DMS 273 (cell line): ENCODE measurements at regions not wholly inside any gene's neighbourhood (a gene's known extent, or its start where the extent isn't known, plus 50 kb on each side); places are given as distances from the start of the nearest gene placed in this dataset.
A peak's percentile ranks its signal among the peaks of the same experiment; 100 is the strongest.

ENCODE experiments used
- DNase-seq: peaks from one replicate; lab custom pipeline; 2025; ENCODE audit not compliant: unreplicated experiment; lab: John Stamatoyannopoulos, UW

DNA sequence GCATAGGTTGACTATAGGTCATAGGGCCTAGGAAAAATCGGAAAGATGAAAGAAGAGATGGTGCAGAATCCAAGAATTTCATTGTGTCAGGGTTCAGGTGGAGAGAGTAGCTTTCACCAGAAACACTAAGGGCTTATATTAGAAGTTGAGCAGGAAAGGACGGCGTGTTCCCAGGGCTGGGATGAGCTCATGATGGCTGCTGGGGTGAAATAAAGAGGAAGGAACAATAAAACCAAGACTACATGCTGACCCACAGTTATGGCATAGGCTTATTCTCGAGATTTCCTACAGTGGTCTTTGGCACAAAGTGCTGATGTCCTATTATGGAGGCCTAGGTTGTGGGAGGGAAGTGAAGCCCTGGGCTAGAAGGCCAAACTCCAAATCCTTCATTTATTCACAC lies 195.8 kb downstream of the PTEN start:
- no peak for DNase-seq

DNA sequence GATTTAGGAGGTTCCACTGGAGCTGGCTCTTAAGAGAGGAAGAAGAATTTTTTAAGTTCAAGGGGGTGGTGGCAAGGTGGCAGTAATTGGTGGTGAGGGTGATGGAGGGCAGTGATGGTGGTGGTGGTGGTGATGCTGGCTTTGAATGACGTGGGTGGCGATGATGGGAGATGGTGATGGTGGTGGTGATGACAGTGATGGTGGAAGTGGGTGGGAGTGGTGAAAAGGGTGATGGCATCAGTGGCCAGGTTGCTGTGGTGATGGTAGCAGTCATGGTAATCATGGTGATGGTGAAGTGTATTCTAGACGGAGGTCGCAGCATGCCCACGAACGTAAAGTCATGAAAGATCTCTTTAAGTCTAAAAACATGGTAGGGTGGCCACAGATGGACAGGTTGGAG lies 197.3 kb downstream of the PTEN start:
- DNase-seq: no peak

GRCh38 chr10:88062385-88062784 lies 199.0 kb downstream of the PTEN start:
- no peak for DNase-seq

GRCh38 chr10:88062798-88063472 lies 199.5 kb downstream of the PTEN start:
- DNase-seq: no peak

DNA sequence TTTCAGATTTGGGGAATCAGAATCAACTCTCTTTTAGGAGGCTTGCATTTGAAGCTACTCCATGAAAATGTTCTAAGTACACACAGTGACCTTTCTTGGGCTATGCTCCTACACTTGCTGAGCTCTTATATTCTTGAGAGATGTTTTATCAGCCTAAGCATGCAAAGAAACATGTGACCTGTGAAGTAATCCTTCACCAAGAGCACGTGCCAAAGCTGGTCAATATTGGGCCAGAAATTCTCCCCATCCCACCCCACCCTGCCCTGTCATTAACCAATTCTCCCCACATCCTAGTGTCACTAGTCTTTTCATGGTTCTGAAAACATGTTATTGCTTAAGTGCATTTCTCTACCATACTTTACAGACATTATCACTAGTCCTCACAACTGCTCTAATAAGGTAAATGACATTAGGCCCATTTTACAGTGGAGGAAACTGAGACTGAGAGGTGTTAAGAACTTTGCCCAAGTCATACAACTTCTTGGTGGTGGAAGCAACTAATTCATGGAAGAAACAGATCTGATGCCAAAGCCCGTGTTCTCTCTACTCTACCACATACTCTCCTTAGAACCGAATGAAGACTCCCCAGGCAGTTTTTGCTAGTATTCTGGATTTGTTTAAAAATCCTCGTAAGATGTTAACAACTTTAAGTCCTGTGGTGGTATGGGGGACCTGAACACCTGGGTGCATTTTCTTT lies 200.6 kb downstream of the PTEN start:
- DNase-seq: no peak

DNA sequence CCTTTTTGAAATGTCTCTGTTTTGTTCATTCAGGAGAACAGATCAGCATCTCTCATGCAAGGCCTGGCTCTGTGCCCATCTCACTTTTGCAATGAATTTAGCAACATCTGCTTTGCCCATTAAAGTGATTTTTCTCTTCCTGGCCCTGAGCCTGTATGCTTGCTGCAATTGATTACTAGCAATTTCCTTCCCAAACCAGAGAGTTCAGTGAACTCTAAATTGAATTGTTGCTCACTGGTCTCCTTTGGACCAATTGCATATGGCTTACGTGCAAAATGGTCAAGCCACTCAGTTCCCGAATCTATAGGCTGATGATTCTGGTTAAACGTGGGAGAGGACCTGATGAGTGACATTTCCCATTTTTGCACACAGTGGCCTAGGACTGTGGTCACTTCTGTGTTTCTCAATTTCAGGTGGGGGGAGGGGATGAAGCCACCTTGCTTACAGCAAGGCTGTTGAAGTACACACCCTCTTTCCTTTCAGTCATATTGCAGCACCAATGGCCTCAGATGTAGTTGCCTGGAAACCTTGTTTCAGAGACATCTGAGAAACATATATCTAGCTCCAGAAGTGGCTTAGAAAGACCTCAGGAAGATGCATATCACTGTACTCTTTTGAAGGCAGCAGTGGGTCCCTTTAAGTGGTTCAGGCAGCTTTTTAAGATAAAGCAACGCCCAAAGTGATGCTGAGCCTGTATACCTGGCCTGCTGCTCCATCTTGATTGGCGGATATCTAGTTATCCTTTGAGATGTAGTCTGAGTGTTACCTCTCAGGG lies 201.4 kb downstream of the PTEN start:
- peak; percentile 37 for DNase-seq

DNA sequence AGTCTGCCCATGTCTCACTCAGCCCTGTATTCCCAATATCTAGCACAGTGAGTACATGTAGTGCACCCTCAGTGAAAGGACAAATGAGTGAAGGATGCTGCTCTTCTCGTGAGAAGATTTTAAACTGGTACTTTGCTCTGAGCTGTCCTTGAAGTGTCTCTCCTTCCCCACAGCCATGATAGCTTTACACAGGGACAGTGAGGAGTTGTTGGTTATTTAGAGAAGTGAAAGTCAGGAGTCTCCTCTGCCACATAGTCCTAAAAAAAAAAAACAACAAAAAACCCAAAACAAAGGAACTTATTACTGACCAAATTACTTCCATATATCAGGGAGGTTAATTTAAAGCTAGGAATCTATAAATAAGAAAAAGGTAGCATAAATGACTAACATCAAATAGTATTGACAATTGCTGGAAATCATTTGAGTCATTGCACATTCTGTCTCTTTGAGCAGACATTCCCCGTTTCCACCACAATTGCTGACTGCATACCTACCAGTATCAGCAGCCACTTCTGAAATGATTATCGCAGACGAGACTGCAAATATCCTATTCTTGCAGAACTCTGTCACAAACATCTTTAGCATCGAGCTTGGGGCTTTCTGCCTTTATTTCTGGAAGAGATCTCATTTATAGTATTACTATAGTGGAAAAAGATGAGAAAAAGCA lies 202.1 kb downstream of the PTEN start:
- DNase-seq: no peak

DNA sequence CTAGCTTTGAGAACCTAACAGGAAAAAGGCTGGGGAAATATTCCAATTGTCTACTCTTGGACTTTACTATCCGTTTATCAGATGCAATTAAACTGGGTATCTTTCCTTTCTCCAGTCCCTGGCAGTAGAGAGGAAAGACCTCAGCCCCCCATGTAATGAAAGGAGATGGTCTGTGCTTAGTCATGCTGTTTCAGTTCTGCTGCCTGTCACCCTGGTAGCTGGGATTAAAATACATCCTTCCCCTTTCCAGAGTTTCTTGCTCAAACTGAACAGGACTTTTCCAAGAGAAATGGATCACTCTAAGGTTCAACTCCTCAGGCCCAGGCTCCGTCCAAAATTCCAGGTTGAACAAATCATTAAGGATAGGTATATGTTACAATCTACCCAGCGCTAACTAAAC lies 202.9 kb downstream of the PTEN start:
- DNase-seq: no peak

DNA sequence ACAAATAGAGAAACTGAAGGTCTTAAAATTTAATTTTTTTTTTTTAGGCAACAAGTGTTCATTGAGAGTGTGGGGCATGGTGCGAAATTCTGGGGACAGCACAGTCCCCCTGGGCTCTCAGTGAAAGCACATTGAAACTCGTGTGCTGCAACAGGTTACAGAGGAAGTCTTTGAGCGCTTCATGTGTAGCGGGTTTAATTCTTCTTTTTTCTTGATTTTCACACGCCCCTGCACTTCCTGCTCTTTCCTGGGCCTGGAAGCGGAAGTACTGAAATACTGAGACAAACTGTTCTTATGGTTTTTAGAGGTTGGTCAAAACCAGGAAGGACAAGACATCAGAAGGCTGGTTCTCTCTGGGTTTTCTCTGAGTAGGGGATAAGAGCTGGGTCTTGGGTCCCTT lies 203.5 kb downstream of the PTEN start:
- no peak for DNase-seq

DNA sequence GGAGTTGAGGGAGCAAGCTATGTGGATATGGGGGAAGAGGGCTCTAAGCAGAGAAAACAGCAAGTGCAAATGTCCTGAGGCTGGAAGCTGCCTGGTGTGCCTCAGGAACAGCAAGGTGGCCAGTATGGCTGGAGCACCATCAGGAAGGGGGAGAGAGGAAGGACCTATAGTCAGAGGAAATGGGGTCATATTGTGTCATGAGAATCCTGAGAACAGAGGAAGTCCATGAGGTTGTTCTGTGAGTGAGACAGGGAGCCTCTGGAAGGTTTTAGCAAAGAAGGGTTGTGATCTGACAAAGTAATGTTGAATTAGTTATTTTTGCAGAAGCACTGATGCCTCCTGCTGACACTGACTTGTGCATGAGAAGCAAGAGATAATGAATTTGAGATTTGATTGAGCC lies 204.3 kb downstream of the PTEN start:
- DNase-seq: no peak

DNA sequence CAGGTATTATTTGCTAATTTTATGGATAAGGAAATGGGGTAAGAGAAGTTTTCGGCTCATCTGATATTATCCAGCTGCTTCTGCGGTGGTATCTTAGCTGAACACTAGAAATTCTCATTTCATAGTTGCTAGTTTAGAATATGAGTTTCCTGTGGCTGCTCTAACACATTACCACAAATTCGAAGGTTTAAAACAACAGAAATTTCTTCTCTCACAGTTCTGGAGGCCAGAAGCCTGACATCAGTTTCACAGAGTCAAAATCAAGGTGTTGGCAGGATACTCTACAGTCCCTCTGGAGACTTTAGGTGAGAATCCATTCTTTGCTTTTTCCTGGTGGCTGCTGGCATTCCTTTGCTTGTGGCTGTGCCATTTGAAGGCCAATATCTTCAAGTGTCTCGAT lies 205.9 kb downstream of the PTEN start:
- no peak for DNase-seq

DNA sequence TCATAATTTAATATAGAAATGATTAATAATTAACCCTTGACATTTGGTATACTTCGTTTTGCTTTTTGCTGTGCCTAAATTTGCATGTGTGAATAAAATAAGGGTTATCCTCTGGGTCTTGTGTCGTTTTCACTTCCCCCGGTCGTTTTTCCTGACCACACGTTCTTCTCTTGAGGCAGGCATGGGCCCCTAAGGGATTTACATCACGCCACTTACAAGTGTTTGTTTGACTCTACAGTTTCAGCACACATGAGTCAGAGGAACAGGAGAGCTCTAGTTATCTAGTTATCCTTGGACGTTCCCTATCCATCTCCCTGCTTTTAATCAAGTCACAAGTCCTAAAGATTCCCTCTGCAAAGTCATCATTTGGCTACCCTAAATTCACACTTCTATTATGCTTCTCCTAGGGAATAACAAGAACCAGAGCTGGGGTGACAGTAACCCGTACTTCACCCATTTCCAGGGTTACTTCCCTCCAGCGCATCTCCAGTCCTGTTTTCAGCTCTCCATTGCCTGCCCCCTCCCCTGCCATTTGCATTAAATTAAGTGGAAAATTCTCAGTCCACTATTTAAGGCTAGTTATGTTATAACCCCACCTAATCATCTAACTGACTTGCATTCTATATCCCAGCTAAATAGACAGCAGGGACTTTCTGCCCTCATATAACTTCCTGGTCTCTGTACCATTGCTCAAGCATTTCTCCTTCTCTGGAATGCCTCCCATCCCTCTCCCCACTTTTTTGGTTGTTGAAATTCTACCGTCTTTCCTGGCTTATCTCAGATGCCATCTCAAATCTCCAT lies 206.9 kb downstream of the PTEN start:
- DNase-seq: no peak

GRCh38 chr10:88071879-88072278 lies 208.5 kb downstream of the PTEN start:
- no peak for DNase-seq

GRCh38 chr10:88073682-88074081 lies 210.3 kb downstream of the PTEN start:
- DNase-seq: peak; percentile 31

DNA sequence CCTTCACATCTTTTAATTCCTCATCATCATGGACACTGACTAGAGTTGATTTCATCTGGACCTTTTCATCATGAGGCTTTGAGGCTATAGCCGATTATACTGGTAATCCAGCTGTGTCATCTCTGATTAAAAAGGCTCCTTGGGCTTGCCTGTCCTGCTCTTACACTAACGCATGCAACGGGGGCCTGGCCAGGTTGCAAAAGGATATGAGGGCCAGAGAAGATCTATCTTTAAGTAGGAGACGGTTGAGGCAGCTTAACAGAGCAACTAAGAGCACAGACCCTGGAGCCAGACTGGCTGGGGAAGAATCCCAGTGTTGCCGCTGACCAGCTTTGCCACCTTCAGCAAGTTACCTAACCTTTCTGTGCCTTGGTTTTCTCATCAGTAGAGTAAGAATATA lies 211.5 kb downstream of the PTEN start:
- no peak for DNase-seq

DNA sequence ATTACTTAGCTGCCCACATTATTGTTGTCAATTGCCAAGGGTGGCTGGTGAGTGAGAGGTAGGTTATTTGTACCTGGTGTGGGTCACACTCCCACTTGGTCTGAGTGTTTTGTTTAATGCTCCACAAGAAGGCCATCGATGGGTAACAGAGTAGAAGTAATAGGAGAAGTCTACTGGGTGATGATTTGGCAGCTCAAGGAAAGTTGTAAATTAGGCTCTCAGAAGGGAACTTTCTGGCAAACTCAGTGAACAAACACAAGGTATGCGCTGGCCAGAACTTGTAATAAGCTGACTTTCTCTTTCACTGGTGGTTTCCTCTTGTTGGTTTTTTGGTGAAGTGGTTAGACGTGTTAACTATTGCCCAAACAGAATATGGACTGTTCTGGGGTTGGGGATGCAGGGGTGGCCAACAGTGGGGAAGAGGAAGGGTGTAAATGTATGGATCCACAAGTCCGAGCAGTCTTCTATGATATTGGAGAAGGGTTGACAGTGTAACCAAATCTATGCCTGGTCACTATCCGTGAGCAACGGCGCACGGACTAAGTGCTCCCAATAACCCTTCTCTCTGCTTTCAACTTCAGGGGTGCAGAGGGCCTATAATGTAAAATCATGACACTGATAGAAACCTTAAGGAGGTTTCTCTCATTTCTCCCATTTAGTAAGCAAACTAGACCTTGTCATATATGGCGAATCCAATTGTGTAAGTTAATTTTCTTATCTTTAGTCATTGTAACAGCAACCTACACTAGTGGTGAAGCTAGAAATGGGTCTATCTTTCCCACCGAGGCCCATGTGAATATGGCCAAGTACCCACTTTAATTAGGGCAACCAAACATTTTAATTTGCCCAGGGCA lies 212.8 kb downstream of the PTEN start:
- DNase-seq: no peak

DNA sequence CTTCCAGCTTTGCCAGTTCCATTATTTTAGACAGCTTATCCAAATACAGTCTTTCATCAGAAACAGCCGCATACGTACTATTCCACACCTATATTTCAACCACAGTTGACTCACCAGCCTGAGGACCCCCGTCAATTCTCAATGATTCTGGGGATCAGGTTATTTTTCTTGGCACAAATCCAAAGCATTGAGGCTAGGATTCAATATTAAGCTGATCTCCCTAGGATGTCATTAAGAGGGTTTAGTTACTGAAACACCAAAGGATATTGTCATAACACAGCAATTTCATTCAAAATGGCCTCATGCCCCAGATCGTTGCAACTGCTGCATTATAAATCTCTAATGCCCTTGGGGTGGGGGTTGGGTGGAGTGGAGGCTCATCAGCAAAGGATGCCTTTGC lies 214.6 kb downstream of the PTEN start:
- DNase-seq: no peak

DNA sequence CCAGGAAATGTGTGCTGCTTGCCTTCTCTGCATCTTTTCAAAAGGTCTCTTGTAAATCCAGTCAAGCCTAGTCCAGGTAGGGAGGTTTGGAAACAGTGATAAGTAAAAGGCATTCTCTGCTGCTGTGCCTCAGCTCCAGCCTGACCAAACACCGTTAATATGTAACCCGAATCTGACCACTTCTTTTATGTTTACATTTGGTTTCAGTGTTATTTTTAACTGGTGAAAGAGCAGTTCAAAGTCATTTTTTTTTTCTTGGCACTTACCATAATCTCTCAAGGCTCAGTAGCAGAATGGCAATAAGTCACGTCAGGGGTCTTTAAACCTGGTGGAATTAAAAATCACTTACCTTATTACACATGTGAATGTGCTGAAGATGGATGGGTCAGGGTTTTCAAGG lies 216.8 kb downstream of the PTEN start:
- no peak for DNase-seq

DNA sequence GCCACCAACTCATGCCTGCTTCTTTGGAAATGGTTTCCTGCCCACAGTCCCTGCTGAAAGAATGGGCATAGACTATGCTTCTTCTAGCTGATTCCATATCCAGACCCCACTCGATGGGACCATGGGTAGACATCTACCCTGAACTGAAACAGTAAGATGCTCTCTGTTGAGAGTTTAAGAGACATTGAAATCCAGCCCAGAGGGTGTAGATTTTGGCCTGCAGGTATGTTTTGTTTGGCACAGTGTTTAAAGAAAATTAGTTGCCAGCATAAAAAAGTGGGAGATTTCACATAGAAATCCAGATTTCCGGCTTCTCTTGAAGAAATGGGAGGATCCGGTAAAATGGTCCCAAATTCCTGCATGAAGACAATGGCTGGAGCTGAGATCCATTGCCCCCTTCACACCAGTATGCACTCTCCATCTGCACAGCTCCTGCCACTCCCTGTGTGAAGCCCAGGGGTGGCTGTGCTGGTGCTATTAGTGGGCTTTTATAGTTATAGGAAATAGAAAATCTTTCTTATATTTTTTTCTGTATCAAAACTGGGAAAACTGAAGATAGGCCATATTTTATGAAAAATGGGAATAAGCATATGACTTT lies 218.1 kb downstream of the PTEN start:
- no peak for DNase-seq

GRCh38 chr10:88082391-88082790 lies 219.0 kb downstream of the PTEN start:
- DNase-seq: no peak
